ENCODE measurements at regions not wholly inside any gene's neighbourhood (a gene's known extent, or its start where the extent isn't known, plus 50 kb on each side); places are given as distances from the start of the nearest gene placed in this dataset.

- Histone ChIP-seq H3K27me3 (0 out of 2 replicates have a peak, but pooled peaks cover under 1% of the 10 kb centered on the region), H3K4me1 (no peaks in the 10 kb centered on the region), H3K4me3 (no peak overlapping the region), H3K36me3 (no peaks in the 10 kb centered on the region), H3K27ac (no peak overlapping the region), H3K9me3 (replicated peaks) (peaks cover 3% of the 10 kb centered on the region; the same call in 1 of the 2 replicates)
- DNase-seq: no peak
Observed at GRCh38 chr1:37161171-37161570, 126.9 kb upstream of the GRIK3 start.

DNA sequence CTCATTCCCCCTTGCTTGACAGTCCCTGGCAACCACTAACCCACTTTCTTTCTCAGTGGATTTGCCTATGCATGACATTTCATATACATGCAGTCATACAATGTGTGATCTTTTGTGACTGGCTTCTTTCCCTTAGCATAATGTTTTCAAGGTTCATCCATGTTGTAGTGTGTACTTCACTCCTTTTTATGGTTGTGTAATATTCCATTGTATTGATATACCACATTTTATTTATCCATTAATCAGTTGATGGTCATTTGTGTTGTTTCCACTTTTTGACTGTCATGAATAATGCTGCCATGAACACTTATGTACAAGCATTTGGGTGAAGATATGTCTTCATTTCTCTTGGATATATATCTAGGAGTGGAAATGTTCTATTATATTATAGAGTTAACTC, 127.7 kb upstream of the GRIK3 start:
- Histone ChIP-seq H3K27ac (no peak overlapping the region), H3K36me3 (no peaks in the 10 kb centered on the region), H3K27me3 (no peaks in the 10 kb centered on the region), H3K4me3 (no peak overlapping the region), H3K9me3 (replicated peaks) (peaks cover 3% of the 10 kb centered on the region; the same call in 1 of the 2 replicates), H3K4me1 (no peaks in the 10 kb centered on the region)
- no peak for DNase-seq

DNA sequence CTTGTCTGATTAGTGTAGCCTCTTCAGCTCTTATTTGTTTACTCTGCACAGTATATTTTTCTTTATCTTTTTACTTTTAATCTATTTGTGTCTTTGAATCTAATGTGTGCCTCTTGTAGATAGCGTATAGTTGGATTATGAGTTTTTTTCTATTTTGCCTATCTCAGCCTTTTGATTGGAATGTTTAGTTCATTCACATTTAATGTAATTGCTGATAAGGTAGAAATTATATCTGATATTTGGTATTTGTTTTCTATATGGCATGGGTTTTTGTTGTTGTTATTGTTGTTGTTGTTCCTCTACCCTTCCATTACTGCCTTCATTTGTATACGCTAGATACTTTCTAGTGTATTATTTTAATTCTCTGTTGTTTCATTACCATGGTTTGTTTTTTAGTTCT, 131.7 kb upstream of the GRIK3 start:
- H3K4me3 ChIP-seq: no peak overlapping the region
- H3K27me3 ChIP-seq: peaks cover 12% of the 10 kb centered on the region; the same call in 1 of the 2 replicates
- H3K4me1 ChIP-seq: no peaks in the 10 kb centered on the region
- H3K27ac ChIP-seq: no peak overlapping the region
- peaks cover 3% of the 10 kb centered on the region; the same call in 1 of the 2 replicates for H3K9me3 ChIP-seq (replicated peaks)
- DNase-seq: no peak
- no peaks in the 10 kb centered on the region for H3K36me3 ChIP-seq

- DNase-seq: no peak
- no peak overlapping the region for H3K27ac ChIP-seq
Observed at GRCh38 chr1:37167479-37167878, 133.2 kb upstream of the GRIK3 start.

GRCh38 chr1:37169241-37169640, 134.9 kb upstream of the GRIK3 start:
- Histone ChIP-seq H3K4me3 (no peak overlapping the region), H3K9me3 (replicated peaks) (no peaks in the 10 kb centered on the region; the same call in 1 of the 2 replicates), H3K27ac (no peak overlapping the region), H3K27me3 (peaks cover 23% of the 10 kb centered on the region; the same call in 1 of the 2 replicates), H3K36me3 (no peaks in the 10 kb centered on the region), H3K4me1 (no peaks in the 10 kb centered on the region)
- DNase-seq: no peak

More at GRCh38 chr1:37167479-37167878, 133.2 kb upstream of the GRIK3 start:
- Histone ChIP-seq H3K27me3 (peaks cover 17% of the 10 kb centered on the region; the same call in 1 of the 2 replicates), H3K9me3 (replicated peaks) (no peaks in the 10 kb centered on the region; the same call in 1 of the 2 replicates), H3K4me3 (no peak overlapping the region), H3K4me1 (no peaks in the 10 kb centered on the region), H3K36me3 (no peaks in the 10 kb centered on the region)

DNA sequence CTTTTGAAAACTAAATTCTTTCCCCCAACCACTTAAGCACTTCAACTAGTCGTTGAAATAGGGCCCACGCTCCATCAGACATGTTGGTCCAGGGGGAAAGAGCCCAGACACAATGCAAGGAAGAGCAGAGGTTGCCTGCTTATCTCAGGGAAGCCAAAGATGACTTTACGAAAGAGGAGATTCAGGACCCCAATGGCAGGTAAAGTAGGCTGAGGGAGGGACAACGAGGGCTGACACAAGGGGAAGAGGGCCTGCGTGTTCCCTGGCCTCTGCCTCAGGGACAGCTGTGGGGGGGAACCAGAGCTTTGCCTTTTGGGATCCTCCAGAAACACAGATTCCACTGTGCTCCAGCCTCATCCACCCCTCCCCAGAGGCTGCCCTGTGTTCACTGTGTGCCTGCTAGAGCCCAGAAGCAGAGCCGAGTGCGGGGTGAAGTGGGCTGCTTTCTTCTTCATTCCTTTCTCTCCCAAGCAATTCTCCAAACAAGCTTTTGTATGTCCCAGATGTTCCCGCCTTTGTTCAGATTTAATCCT, 135.5 kb upstream of the GRIK3 start:
- DNase-seq: no peak
- Histone ChIP-seq H3K36me3 (no peaks in the 10 kb centered on the region), H3K9me3 (replicated peaks) (no peaks in the 10 kb centered on the region; the same call in 1 of the 2 replicates), H3K27me3 (peaks cover 23% of the 10 kb centered on the region; the same call in 1 of the 2 replicates), H3K4me3 (no peak overlapping the region), H3K4me1 (no peaks in the 10 kb centered on the region), H3K27ac (no peak overlapping the region)

DNA sequence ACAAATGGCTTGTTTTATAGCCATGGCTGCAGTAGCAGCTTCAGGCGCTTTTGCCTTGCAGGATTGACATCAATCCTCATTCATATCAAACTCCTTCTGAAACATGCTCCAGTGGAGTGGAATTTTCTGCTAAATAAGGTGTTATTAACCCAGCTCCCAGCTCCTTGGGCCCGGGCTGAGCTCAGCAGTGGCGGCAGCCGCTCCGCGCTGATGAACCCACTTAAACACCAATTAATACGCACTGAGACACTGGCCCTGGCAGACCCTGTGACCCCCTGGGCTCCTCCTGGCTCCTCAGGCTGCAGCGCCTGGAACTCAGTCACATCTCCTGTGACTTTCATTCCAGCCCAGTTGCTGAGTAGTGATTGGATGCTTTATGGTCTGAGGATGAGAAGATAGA, 137.4 kb upstream of the GRIK3 start:
- no peaks in the 10 kb centered on the region for H3K9me3 ChIP-seq (replicated peaks)
- no peaks in the 10 kb centered on the region for H3K4me1 ChIP-seq
- no peak for DNase-seq
- H3K36me3 ChIP-seq: no peaks in the 10 kb centered on the region
- H3K27ac ChIP-seq: no peak overlapping the region
- H3K27me3 ChIP-seq: peaks cover 23% of the 10 kb centered on the region; the same call in 1 of the 2 replicates
- no peak overlapping the region for H3K4me3 ChIP-seq

GRCh38 chr1:37174341-37174740, 140.0 kb upstream of the GRIK3 start:
- no peak for DNase-seq
- no peaks in the 10 kb centered on the region for H3K9me3 ChIP-seq (replicated peaks)
- peaks cover 23% of the 10 kb centered on the region; the same call in 1 of the 2 replicates for H3K27me3 ChIP-seq
- H3K4me3 ChIP-seq: no peak overlapping the region
- H3K36me3 ChIP-seq: no peaks in the 10 kb centered on the region
- H3K27ac ChIP-seq: no peak overlapping the region
- H3K4me1 ChIP-seq: no peaks in the 10 kb centered on the region

- no peaks in the 10 kb centered on the region for H3K36me3 ChIP-seq
- H3K9me3 ChIP-seq (replicated peaks): no peaks in the 10 kb centered on the region
- DNase-seq: no peak
Observed at GRCh38 chr1:37174876-37175275, 140.6 kb upstream of the GRIK3 start.

GRCh38 chr1:37175666-37176215, 141.4 kb upstream of the GRIK3 start:
- Histone ChIP-seq H3K27ac (no peak overlapping the region), H3K4me3 (no peak overlapping the region), H3K4me1 (no peaks in the 10 kb centered on the region), H3K27me3 (peaks cover 11% of the 10 kb centered on the region; the same call in 1 of the 2 replicates), H3K9me3 (replicated peaks) (no peaks in the 10 kb centered on the region), H3K36me3 (no peaks in the 10 kb centered on the region)
- no peak for DNase-seq

More at GRCh38 chr1:37174876-37175275, 140.6 kb upstream of the GRIK3 start:
- H3K27ac ChIP-seq: no peak overlapping the region
- peaks cover 20% of the 10 kb centered on the region; the same call in 1 of the 2 replicates for H3K27me3 ChIP-seq
- H3K4me1 ChIP-seq: no peaks in the 10 kb centered on the region
- H3K4me3 ChIP-seq: no peak overlapping the region

GRCh38 chr1:37176269-37176668, 142.0 kb upstream of the GRIK3 start:
- Histone ChIP-seq H3K4me1 (no peaks in the 10 kb centered on the region), H3K36me3 (no peaks in the 10 kb centered on the region), H3K4me3 (no peak overlapping the region), H3K27ac (no peak overlapping the region), H3K9me3 (replicated peaks) (no peaks in the 10 kb centered on the region), H3K27me3 (peaks cover 11% of the 10 kb centered on the region; the same call in 1 of the 2 replicates)
- no peak for DNase-seq

DNA sequence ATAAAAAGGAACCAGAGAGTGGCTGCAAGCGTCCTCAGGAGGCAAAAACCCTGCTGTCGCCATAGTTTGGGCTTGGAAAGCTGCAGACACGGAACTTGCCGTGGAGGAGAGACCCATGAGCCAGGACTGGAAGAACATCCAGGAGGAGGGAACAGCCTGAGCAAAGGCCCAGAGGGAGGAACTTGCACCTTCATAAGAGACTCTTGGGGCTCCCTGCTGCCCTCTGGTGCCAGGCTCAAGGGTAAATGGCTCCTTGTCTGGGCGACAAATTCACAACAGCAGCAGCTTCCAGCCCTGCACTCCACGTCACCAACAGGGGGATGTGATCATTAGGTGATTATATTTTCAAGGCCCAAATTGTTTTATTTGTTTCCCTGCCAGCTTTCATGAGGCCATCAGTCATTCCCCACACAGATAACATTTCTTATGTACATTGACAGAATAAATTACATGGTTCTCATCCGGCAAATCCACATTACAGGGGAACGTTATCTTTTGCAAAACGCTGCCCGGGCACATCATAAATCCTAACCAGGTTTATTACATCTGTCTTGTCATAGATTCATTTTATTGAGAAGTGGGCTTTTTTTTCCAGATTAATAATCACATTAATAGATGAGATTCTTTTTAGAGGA, 143.0 kb upstream of the GRIK3 start:
- H3K27ac ChIP-seq: no peak overlapping the region
- H3K4me1 ChIP-seq: no peaks in the 10 kb centered on the region
- no peaks in the 10 kb centered on the region for H3K36me3 ChIP-seq
- DNase-seq: peak; percentile 15 to 44
- H3K9me3 ChIP-seq (replicated peaks): no peaks in the 10 kb centered on the region
- H3K27me3 ChIP-seq: 0 out of 2 replicates have a peak, but pooled peaks cover 7% of the 10 kb centered on the region
- H3K4me3 ChIP-seq: no peak overlapping the region

- H3K27ac ChIP-seq: no peak overlapping the region
- no peaks in the 10 kb centered on the region for H3K9me3 ChIP-seq (replicated peaks)
- no peaks in the 10 kb centered on the region for H3K27me3 ChIP-seq
- H3K36me3 ChIP-seq: no peaks in the 10 kb centered on the region
- DNase-seq: no peak
- H3K4me3 ChIP-seq: no peak overlapping the region
- no peaks in the 10 kb centered on the region for H3K4me1 ChIP-seq
Observed at GRCh38 chr1:37181425-37181824, 147.1 kb upstream of the GRIK3 start.

GRCh38 chr1:37184789-37185188, 150.5 kb upstream of the GRIK3 start:
- Histone ChIP-seq H3K36me3 (no peaks in the 10 kb centered on the region), H3K4me1 (no peaks in the 10 kb centered on the region), H3K9me3 (replicated peaks) (no peaks in the 10 kb centered on the region), H3K27me3 (no peaks in the 10 kb centered on the region), H3K4me3 (no peak overlapping the region), H3K27ac (no peak overlapping the region)
- DNase-seq: no peak

GRCh38 chr1:37186246-37186756, 152.0 kb upstream of the GRIK3 start:
- no peaks in the 10 kb centered on the region for H3K9me3 ChIP-seq (replicated peaks)
- no peaks in the 10 kb centered on the region for H3K4me1 ChIP-seq
- H3K27me3 ChIP-seq: no peaks in the 10 kb centered on the region
- H3K4me3 ChIP-seq: no peak overlapping the region
- no peak for DNase-seq
- no peaks in the 10 kb centered on the region for H3K36me3 ChIP-seq
- H3K27ac ChIP-seq: no peak overlapping the region

Measured in SJCRH30 (cell line).